ENCODE measurements at regions not wholly inside any gene's neighbourhood (a gene's known extent, or its start where the extent isn't known, plus 50 kb on each side); places are given as distances from the start of the nearest gene placed in this dataset.
"Not testable (repeated sequence)": the region's sequence is repeated elsewhere in the genome, so short reads cannot be mapped to it uniquely, and the experiment has no call there.

- peak; percentile 36 for DNase-seq
These were observed 195.8 kb upstream of the TPTE start for GRCh38 chr21:10325546-10325945.

GRCh38 chr21:10326146-10326545 lies 195.2 kb upstream of the TPTE start:
- not testable (repeated sequence) for DNase-seq

- DNase-seq, result not testable (repeated sequence)
These were observed 192.7 kb upstream of the TPTE start for GRCh38 chr21:10328646-10329045.

DNA sequence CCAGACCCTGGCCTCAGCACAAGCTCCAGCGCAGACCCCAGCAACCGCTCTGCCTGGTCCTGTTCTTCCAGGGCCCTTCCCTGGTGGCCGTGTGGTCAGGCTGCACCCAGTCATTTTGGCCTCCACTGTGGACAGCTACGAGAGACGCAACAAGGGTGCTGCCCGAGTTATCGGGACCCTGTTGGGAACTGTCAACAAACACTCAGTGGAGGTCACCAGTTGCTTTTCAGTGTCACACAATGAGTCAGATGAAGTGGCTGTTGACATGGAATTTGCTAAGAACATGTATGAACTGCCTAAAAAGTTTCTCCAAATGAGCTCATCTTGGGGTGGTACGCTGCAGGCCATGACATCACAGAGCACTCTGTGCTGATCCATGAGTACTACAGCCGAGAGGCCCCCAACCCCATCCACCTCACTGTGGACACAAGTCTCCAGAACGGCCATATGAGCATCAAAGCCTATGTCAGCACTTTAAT lies 190.7 kb upstream of the TPTE start:
- DNase-seq, result not testable (repeated sequence)

- not testable (repeated sequence) for DNase-seq
These were observed 190.2 kb upstream of the TPTE start for GRCh38 chr21:10331134-10331533.

GRCh38 chr21:10332935-10333334 lies 188.4 kb upstream of the TPTE start:
- not testable (repeated sequence) for DNase-seq

DNA sequence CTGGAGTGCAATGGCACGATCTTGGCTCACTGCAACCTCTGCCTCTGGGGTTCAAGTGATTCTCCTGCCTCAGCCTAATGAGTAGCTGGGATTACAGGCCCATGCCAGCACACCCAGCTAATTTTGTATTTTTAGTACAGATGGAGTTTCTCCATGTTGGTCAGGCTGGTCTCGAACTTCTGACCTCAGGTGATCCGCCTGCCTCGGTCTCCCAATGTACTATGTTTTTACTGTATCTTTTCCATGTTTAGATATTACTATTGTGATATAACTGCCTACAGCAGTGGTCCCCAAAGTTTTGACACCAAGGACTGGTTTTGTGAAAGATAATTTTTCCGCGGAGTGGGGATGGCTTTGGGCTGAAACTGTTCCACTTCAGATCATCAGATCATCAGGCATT lies 187.0 kb upstream of the TPTE start:
- not testable (repeated sequence) for DNase-seq

DNA sequence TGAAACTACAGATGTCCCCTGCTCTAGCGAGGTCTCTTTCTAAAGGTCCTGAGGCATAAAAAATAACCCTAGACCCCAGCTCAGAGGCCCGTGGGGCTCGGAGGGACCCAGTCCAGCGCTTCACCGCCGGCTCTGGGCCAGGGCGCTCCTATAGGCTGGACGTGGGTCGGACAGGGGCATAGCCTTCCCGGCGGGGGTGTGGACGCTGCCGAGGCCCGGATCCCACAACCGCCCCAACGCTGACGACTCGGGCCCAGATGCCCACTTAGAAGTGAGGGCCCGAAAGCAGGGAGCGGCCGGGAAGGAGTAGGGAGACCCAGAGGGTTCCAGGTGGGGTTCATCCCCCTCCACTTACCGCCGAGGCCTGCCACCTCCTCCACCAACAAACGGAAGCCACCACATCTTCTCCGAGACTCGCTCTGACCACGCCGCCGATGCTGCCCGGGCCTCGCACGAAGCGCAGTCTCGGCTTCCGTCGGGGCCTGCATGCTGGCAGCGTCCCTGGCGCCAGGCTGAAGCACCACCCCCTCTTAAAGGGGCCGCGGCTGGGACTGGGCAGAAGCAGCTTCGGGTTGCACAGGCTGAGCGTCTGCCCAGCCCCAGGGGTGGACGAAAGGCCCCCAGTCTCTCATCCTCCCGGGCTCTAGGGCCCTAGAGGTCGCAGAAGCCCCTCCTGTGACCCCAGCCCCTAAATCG lies 179.0 kb upstream of the TPTE start:
- DNase-seq, result not testable (repeated sequence)

DNA sequence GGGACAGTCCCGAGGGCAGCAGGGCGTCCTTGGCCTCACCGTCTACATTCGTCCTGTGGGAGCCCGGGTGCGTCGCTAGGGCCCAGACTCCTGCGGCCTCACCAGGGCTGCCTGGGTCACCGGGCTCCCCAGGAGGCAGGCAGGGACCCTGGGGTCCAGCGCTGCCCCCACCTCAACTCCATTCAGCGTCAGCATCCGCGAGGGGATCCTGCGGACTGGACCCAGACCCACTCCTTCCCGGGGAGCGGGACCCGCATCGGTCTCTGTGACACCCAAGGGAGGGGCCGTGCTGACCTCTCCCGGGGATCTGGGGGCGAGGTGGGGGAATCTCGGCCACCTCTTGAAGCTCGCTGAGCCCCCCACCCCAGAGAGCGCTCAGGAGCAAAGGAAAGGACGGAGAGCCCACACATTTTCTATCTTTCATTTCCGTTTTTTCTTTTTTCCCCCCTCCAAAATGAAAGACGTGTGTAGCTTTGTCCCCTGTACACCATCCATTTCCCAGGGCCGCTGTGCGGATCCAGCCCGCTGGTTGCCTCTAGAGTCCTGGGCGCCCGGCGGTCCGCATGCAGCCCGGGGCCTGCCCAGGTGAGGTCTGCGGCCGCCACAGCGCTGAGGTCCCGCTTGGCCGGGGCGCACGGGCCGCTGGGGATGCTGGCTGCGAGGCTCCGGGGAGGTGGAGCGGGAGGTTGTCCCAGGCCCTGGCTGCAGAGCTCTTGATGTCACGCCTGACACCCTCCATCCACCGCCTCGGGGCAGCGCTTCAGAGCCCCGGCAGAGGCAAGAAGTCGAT lies 178.0 kb upstream of the TPTE start:
- not testable (repeated sequence) for DNase-seq

DNA sequence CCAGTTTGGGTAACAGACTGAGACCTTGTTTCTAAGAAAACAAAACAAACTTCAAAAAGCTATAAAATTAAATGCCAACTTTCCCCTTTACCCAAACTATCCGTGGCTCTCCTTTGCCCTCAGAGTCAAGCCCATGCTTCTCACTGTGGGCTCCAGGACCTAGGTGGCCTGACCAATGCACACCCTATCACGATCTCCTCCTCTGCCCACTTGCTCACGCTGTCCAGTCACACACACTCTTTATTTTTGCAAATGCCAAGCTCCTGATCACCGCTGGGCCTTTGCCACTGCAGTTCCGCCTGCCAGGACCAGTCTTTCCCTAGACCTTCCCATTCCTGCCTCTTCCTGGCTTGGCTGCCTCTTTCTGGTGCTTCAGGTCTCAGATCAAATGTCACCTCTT lies 177.1 kb upstream of the TPTE start:
- DNase-seq, result not testable (repeated sequence)

GRCh38 chr21:10345178-10345612 lies 176.2 kb upstream of the TPTE start:
- not testable (repeated sequence) for DNase-seq

DNA sequence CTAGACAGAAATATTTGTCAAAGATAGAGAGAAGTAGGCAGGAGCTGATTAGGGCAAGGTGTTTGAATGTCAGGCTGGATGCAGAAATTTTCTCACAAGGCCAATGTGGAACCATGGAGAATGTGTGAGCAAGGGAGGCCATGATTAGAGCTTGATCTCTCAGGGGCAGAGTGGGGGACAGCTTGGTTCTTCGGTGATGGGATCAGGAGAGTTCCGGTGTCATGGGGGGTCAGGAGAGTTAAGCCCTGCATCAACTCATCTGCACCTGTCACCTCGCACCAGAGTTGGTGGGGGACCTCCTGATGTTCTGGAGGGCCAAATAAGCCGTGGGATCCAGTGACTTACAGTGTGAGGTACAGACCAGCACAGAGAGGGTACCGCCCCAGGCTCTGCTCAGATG lies 175.1 kb upstream of the TPTE start:
- DNase-seq, result not testable (repeated sequence)

- not testable (repeated sequence) for DNase-seq
These were observed 174.3 kb upstream of the TPTE start for GRCh38 chr21:10346933-10347615.

DNA sequence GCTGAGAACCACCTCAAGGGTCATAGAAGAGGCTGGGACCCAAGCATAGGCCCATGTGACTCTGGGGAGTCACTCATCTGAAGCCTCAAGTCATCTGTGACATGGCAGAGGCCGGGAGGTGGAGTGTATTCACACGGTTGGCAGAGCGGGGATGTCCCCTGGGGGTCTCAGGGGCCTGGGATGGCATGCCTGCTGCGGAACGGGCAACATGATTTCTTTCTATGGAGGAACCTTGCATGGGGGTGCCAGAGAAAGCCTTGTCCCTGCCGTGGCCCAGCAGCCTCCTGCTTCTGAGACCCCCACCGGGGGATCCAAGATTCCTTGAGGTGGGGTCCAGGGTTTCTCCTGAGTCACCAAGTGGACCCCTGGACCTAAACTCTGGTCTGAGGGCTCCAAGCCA lies 173.7 kb upstream of the TPTE start:
- DNase-seq, result not testable (repeated sequence)

DNA sequence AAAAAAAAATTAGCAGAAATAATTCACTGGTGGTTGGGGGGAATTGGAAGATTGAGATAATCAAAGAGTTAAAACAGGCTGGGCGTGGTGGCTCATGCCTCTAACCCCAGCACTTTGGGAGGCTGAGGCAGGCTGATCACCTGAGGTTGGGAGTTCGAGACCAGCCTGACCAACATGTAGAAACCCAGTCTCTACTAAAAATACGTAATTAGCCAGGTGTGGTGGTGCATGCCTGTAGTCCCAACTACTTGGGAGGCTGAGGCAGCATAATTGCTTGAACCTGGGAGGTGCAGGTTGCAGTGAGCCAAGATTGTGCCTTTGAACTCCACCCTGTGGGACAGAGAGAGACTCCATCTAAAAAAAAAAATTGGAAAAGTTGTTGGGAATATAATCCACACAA lies 173.2 kb upstream of the TPTE start:
- not testable (repeated sequence) for DNase-seq

DNA sequence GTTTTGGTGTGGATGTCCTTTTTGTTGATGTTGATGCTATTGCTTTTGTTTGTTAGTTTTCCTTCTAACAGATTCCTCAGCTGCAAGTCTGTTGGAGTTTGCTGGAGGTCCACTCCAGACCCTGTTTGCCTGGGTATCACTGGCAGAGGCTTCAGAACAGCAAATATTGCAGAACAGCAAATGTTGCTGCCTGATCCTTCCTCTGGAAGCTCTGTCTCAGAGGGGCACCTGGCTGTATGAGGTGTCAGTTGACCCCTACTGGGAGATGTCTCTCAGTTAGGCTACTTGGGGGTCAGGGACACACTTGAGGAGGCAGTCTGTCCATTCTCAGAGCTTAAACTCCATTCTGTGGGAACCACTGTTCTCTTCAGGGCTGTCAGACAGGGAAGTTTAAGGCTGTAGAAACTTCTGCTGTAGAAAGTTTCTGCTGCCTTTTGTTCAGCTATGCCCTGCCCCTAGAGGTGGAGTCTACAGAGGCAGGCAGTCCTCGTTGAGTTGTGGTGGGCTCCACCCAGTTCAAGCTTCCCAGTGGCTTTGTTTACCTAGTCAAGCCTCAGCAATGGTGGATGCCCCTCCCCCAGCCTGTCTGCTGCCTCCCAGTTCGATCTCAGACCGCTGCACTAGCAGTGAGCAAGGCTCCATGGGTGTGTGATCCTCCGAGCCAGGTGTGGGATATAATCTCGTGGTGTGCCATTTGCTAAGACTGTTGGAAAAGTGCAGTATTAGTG lies 166.4 kb upstream of the TPTE start:
- DNase-seq, result not testable (repeated sequence)

DNA sequence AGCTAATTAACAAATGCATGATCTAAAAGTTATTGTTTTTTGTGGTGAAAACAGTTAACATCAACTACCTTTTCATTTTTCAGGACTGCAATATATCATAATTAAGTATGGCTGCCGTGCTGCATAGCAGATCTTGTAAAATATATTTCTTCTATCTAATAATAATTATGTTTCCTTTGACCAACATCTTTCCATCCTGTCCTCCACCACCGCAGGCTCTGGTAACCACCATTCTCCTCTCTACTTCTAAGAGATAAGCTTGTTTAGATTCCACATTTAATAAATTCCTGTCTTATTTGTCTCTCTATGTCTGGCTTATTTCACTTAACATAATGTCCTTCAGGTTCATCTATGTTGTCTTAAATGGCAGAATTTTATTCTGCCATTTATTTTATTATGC lies 162.3 kb upstream of the TPTE start:
- DNase-seq, result not testable (repeated sequence)

- not testable (repeated sequence) for DNase-seq
These were observed 161.5 kb upstream of the TPTE start for GRCh38 chr21:10359911-10360310.

DNA sequence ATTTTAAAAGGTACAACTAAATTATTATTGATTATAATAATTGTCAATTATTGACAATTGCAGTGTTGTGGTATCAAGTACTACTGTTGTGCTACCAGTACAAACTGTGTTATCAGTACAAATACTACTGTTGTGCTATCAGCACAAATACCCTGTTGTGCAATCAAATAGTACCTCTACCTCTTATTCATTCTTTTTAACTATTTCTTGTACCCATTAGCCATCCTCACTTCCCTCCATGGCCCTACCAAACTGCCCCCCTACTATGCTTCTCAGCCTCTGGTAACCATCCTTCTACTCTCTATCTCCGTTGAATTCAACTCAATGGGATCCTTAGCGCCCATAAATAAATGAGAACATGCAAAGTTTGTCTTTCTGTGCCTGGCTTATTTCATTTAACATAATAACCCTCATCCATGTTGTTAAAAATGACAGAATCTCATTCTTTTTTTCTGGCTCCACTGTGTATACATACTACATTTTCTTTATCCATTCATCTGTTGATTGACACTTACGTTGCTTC lies 160.1 kb upstream of the TPTE start:
- DNase-seq, result not testable (repeated sequence)

DNA sequence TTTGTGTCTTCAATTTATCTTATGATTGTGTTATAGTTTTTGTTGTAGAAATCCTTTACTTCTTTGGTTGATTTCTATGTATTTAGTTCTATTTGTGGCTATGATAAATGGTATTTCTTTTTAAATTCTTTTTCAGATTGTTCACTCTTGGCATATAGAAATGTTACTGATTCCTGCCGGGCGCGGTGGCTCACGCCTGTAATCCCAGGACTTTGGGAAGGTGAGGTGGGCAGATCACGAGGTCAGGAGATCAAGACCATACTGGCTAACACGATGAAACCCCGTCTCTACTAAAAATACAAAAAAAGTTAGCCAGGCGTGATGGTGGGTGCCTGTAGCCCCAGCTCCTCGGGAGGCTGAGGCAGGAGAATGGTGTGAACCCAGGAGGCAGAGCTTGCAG lies 158.6 kb upstream of the TPTE start:
- not testable (repeated sequence) for DNase-seq

DNA sequence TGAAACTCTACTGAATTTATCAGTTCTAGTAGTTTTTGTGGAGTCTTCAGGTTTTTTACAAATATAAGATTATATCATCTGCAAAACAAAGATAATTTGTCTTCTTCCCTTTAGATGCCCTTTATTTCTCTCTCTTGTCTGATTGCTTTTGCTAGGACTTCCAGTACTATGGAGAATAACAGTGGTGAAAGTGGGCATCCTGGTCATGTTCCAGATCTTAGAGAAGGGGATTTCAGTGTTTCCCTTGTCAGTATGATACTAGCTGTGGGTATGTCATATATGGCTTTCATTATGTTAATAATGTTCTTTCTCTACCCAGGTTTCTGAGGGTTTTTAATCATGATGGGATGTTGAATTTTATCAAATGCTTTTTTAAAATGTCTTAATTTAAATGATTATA lies 158.1 kb upstream of the TPTE start:
- DNase-seq, result not testable (repeated sequence)

GRCh38 chr21:10366210-10366609 lies 155.2 kb upstream of the TPTE start:
- not testable (repeated sequence) for DNase-seq
